Colonic mucosa (tissue), 4 donors: ENCODE measurements at regions not wholly inside any gene's neighbourhood (a gene's known extent, or its start where the extent isn't known, plus 50 kb on each side); places are given as distances from the start of the nearest gene placed in this dataset.

ENCODE experiments used
- DNase-seq: peaks from one replicate; pipeline ENCODE4 v3.0.0-alpha.2; 2020
- H3K27ac ChIP-seq: fragments of 200-600 bp; one replicate; pipeline ENCODE4 v1.8.0; 2021
- H3K27me3 ChIP-seq: fragments of 200-600 bp; one replicate; pipeline ENCODE4 v1.8.0; 2021
- H3K36me3 ChIP-seq: fragments of 200-600 bp; one replicate; pipeline ENCODE4 v1.8.0; 2021
- H3K4me1 ChIP-seq: fragments of 200-600 bp; one replicate; pipeline ENCODE4 v1.8.0; 2021; ENCODE audit warnings: mild to moderate bottlenecking
- H3K4me3 ChIP-seq: fragments of 200-600 bp; one replicate; pipeline ENCODE4 v1.8.0; 2021
- H3K9ac ChIP-seq, 2 donors: one replicate each; pipeline ENCODE4 v1.7.0; 2013; ENCODE audit warnings: control low read depth in 2 of 2, low read depth in 2 of 2, low read length in 2 of 2
- H3K9me3 ChIP-seq: fragments of 200-600 bp; one replicate; pipeline ENCODE4 v1.8.0; 2021
- intact Hi-C: fragments of 100-400 bp; cut with DNase I; formaldehyde crosslinking; loops from one replicate; pipeline ENCODE4 v1.14.1; 2022
- TF ChIP-seq, protein P1 (sequence below): fragments of 200-600 bp; IDR thresholded peaks from one replicate; pipeline ENCODE4 v1.8.0; 2022; ENCODE audit warnings: antibody characterized with exemption, mild to moderate bottlenecking
- donor health status: healthy.
- donor health status: DM: no; HTN: no; CAD: no.
- donor health status: DM: no; HTN: no; CAD: no.

- DNase-seq: no peak
- no peaks in the 10 kb centered on the region for H3K9me3 ChIP-seq
- no peak overlapping the region for H3K4me3 ChIP-seq
- TF ChIP-seq, protein P1, sequence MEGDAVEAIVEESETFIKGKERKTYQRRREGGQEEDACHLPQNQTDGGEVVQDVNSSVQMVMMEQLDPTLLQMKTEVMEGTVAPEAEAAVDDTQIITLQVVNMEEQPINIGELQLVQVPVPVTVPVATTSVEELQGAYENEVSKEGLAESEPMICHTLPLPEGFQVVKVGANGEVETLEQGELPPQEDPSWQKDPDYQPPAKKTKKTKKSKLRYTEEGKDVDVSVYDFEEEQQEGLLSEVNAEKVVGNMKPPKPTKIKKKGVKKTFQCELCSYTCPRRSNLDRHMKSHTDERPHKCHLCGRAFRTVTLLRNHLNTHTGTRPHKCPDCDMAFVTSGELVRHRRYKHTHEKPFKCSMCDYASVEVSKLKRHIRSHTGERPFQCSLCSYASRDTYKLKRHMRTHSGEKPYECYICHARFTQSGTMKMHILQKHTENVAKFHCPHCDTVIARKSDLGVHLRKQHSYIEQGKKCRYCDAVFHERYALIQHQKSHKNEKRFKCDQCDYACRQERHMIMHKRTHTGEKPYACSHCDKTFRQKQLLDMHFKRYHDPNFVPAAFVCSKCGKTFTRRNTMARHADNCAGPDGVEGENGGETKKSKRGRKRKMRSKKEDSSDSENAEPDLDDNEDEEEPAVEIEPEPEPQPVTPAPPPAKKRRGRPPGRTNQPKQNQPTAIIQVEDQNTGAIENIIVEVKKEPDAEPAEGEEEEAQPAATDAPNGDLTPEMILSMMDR: no peak
- no peak overlapping the region for H3K27ac ChIP-seq
- H3K27me3 ChIP-seq: no peaks in the 10 kb centered on the region
- intact Hi-C loops: no loop called here
- no peak overlapping the region for H3K9ac ChIP-seq
- H3K36me3 ChIP-seq: no peaks in the 10 kb centered on the region
- H3K4me1 ChIP-seq: no peaks in the 10 kb centered on the region
Measured at GRCh38 chr10:11397077-11397965, 214.1 kb downstream of the USP6NL start.

DNA sequence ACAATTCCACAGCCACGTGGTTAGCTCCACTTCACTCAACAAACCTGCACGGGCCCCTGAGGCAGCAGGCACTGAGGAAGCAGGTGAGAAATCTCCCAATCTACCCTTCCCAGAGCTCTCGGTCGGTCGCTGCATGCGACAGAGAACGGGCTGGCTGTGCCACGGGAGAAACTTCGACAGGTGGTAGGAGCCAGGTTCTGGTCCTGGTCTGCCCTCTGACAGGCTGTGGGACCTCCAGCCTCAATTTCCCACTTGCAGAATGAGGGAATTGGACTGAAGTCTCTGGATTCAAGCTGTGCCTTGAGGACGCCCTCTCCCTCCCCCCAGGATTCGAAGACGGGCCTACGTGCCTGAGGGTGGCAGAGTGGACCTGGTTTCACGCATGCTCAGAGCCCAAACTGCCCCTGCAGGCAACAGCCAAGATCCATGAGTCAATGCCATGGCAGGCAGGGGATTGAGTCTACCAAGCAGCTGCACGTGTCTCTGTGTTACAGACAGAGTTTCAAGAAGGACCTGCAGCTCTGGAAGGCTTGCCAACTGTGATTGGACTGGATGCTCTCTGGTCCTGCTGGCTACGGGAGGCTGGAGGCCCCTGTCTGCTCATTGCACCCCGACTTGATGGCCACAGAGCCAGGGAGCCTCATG is 215.0 kb downstream of the USP6NL start:
- Histone ChIP-seq H3K4me3 (no peak overlapping the region), H3K36me3 (no peaks in the 10 kb centered on the region), H3K9ac (no peak overlapping the region), H3K4me1 (no peaks in the 10 kb centered on the region), H3K27me3 (no peaks in the 10 kb centered on the region), H3K27ac (no peak overlapping the region), H3K9me3 (no peaks in the 10 kb centered on the region)
- intact Hi-C loops: no loop called here
- TF ChIP-seq, protein P1: no peak
- DNase-seq: no peak

- Histone ChIP-seq H3K36me3 (no peaks in the 10 kb centered on the region), H3K27ac (no peak overlapping the region), H3K27me3 (no peaks in the 10 kb centered on the region), H3K9ac (no peak overlapping the region), H3K9me3 (no peaks in the 10 kb centered on the region), H3K4me1 (no peaks in the 10 kb centered on the region), H3K4me3 (no peak overlapping the region)
- TF ChIP-seq, protein P1: no peak
- intact Hi-C loops: no loop called here
- no peak for DNase-seq
Measured at GRCh38 chr10:11395581-11396310, 215.7 kb downstream of the USP6NL start.

DNA sequence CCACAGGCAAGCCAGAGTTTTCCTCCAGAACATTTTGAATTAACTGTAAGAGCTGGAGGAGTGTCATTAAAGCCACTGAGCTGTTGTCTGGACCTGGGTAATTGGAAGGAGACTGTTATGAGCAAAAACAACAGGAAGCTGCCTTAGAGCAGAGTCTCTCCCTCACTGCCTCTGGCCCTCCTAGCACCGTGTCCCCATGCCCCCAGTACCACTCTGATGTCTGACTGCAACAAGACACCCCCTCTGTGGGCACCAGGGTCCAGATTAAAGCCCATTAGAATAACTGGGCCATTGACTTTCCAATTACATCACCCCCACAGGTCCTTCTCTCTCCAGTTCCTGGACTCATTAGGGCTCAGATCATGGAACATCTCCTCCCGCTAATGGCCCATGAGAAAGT is 216.3 kb downstream of the USP6NL start:
- TF ChIP-seq, protein P1: no peak
- Histone ChIP-seq H3K9me3 (no peaks in the 10 kb centered on the region), H3K36me3 (no peaks in the 10 kb centered on the region), H3K27ac (no peak overlapping the region), H3K4me3 (no peak overlapping the region), H3K4me1 (no peaks in the 10 kb centered on the region), H3K9ac (no peak overlapping the region), H3K27me3 (no peaks in the 10 kb centered on the region)
- no peak for DNase-seq
- intact Hi-C loops: no loop called here

DNA sequence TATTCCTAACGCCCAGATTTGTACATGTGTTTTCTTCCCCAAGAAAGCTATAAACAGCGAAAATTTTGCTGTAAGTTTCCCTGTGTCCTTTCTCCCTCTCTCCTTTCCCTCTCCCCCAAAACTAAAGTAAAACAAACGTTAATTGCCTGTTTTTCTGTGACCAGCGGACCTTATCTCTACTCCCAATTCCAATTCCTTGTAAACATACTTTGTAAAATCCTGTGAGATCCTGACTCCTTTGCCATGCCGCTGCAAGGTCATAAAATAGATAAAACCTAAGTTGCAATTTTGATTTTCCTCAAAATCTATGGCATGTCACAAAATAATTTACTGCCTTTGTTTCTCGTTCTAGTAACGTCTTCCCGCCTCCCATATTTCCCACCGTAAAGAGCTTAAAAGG is 217.6 kb downstream of the USP6NL start:
- Histone ChIP-seq H3K9me3 (no peaks in the 10 kb centered on the region), H3K36me3 (no peaks in the 10 kb centered on the region), H3K4me3 (no peak overlapping the region), H3K27ac (no peak overlapping the region), H3K4me1 (no peaks in the 10 kb centered on the region), H3K27me3 (no peaks in the 10 kb centered on the region), H3K9ac (no peak overlapping the region)
- intact Hi-C loops: no loop called here
- no peak for DNase-seq
- TF ChIP-seq, protein P1: no peak
